ENCODE measurements at regions not wholly inside any gene's neighbourhood (a gene's known extent, or its start where the extent isn't known, plus 50 kb on each side); places are given as distances from the start of the nearest gene placed in this dataset.

DNA sequence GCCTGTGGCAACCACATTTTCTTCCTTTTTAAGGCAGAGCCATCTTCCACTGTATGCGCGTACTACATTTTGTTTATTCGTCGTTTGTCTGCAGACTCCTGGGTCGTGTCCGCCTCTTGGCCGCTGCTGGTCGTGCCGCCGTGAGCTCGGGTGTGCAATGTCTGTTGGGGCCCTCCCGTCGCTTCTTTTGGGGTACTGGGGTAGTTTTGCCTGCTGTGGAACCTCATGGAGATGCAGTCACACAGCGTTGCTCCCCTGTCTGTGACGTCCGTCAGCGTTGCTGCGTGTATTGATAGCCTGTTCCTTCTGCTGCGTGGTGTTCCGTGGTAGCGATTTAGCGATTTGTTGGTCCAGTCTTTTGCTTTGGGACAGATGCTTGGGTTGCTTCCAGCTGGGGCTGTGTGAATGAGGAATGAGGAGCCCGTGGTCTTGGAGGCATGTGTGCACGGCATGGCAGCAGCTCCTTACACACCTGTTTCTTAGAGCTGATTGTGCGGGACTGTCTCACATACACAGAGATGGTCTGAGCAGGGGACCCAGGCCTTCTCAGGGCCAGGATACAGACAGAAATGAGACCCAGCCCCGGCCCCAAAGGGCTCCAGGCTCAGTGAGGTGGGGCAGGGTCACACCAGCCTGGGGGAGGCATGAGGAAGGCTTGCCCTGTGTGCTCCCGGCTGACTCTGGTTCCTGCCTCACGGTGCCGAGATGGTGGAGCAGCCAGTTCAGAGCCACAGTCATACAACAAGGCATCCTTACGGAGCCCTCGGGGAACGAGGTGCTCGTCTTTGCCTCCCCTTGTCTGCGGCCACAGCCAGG lies 78.4 kb upstream of the GSE1 start:
- DNase-seq, result no peak

- peak; percentile 56 for DNase-seq
These were observed 77.6 kb upstream of the GSE1 start for GRCh38 chr16:85535352-85536072.

GRCh38 chr16:85536073-85536410 lies 77.1 kb upstream of the GSE1 start:
- DNase-seq, result peak; percentile 58

GRCh38 chr16:85536411-85537330 lies 76.5 kb upstream of the GSE1 start:
- DNase-seq, result no peak

GRCh38 chr16:85537331-85537788 lies 75.8 kb upstream of the GSE1 start:
- no peak for DNase-seq

DNA sequence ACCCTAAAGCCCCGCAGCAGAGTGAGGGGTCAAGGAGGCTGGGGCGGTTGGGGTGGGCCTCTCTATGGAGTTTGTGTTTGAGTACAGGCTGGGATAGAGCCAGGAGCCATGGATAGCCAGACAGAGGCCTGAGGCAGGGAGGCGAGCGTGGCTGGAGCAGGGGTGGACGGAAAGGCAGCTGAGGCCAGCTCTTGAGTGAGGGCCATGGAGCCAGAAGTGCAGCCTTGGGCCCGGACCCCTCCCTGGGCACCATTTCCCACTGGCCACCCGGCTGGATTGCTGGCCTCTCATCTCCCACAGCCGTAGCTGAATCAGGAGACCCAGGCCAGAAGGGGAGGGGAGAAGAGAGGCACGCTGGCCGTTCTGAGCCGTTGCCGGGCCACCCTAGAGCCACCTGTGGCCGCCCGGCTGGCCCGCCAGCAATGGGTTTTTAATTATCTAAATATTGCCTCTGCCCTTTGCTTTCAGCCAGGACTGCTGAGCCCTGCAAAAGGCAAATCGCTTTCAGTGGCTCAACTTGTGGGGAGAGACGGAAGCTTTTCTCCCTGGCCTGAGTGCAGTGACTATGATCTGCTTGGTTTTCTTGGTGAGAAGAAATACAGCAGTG lies 75.2 kb upstream of the GSE1 start:
- DNase-seq, result no peak

DNA sequence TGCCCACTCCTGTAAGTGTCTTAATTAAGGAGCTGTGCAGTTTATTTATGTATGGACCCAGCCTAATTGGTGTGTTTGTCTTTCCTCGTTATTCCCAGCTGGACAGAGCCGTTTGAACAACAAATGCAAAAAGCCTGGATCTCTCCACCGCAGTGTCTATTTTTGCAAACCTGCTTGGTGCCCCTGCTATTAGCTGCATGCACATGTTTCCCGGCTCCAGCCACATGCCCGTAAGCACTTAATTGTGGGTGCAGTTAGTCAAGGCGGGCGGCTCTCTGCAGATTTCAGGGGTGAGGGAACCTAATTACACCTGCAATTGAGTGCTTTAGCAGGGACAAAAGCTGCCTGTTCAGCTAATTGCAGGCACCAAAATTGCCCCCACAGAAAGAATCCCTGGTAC lies 74.0 kb upstream of the GSE1 start:
- DNase-seq, result no peak

GRCh38 chr16:85539629-85540291 lies 73.4 kb upstream of the GSE1 start:
- no peak for DNase-seq

- no peak for DNase-seq
These were observed 71.9 kb upstream of the GSE1 start for GRCh38 chr16:85541181-85541580.

GRCh38 chr16:85541619-85541979 lies 71.5 kb upstream of the GSE1 start:
- no peak for DNase-seq

DNA sequence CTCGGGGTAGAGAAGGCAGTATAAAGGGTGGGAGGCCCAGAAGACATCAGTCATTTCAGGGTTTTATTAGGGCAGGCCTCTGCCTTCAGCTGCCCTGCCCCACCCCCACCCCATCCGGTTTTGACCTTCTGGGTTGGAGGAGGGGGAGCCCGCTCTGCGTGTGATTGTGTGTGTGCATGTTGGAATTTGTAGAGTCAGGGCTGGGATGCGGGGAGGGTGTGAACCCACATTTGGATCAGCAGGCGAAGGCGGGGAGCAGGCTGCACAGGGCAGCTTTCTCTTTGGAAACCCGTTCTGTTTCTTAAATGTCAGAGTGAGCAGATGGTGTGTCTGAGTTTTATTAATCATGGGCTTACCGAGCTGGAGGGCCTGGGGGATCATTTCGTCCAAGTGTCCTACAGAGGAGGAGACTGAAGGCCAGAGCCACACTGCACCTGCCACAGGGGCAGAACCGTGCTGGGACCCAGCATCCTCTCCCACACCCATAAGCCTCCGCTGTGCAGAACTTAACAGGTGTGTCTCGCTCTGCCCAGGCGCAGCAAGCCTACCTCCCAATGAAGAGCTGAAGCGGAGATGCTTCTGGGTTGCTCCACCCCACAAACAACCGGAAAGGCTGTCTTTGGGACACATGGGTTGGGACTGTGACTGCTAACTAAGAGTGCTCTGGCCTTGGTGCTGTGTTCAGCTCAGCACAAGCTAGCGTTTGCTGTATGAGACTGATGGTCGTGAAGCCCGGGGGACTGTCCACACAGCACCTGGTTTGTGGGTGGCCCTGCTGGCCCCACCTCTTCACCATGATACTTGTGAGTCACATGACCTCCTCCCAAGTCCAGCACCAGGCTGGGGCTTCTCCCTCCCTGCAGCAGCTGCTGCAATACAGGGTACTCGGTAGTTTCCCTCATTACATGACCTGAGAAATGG lies 70.9 kb upstream of the GSE1 start:
- no peak for DNase-seq

DNA sequence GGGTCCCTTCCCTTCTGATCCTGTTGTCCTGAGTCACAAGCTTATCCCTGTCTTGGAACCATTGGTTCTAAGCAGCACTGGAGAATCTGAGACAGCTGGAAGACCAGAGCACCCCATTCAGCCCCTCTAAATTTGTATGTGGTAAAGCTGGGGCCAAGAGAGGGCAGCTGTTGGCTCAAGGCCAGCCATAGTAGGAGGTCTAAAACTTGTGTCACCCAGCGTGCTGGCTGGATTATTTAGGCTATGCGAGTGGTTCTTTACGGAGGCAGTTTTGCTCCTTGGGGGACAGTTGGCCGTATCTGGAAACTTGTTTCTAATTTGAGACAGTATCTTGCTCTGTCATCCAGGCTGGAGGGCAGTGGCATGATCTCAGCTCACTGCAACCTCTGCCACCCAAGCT lies 69.6 kb upstream of the GSE1 start:
- no peak for DNase-seq

GRCh38 chr16:85544016-85544415 lies 69.1 kb upstream of the GSE1 start:
- no peak for DNase-seq

DNA sequence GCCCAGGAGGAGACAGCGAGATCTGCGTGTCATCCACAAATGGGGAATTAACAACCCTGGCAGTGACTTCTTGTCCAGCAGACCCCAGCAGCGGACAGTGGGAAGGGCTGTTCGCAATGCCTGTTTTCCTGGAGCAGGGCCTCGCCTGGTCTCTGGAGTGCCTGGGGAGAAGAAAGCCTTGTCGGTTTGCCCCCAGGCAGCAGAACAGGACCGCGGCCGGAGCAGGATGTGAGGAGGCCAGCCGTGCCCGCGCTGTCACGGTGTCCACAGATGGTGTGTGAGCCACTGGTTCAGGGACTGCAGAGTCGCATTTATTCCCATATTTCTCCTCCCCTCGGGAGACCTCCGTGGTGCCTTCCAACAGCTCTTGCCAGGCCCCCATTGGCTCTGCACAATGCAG lies 68.5 kb upstream of the GSE1 start:
- DNase-seq, result no peak

GRCh38 chr16:85545227-85545818 lies 67.8 kb upstream of the GSE1 start:
- no peak for DNase-seq

GRCh38 chr16:85546585-85547447 lies 66.3 kb upstream of the GSE1 start:
- no peak for DNase-seq

DNA sequence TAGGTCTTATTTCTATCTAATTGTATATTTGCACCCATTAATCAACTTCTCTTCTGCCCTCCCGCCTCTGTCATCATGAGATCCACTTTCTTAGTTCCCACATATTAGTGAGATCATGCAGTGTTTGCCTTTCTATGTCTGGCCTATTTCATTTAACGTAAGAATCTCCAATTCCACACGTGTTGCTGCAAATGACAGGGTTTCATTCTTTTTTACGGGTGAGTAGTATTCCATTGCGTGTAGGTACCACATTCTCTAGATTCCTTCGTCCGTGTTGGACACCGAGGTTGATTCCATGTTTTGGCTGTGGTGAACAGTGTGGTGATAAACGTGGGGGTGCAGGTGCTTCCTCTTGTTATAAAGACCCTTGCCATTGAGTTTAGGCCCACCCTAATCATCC lies 64.7 kb upstream of the GSE1 start:
- DNase-seq, result no peak

GRCh38 chr16:85549766-85550421 lies 63.2 kb upstream of the GSE1 start:
- no peak for DNase-seq

DNA sequence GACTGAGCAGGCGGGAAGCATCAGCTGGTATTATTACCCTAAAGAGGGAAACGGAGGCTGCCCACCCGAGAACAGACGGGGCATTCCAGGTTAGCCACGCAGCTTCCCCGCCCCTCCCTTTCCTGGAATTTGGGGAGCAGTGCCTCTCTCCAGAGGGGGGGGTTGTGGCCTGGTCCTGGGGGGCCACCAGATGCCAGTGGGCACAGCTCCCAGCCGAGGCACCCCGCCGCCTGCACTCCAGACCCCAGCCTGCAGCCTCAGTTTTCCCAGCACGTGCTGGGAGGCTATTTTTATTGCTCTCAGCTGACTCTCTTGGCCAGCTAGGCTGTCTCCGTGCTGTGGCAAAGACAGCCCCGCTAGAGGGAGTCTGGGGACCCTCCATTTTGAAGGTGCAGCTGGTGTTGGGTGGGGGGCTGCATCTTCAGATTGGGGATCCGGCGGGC lies 62.7 kb upstream of the GSE1 start:
- DNase-seq, result no peak

All from femur (tissue), 1 donor.